GM12892 (cell line): ENCODE measurements at regions not wholly inside any gene's neighbourhood (a gene's known extent, or its start where the extent isn't known, plus 50 kb on each side); places are given as distances from the start of the nearest gene placed in this dataset.

ENCODE experiments used
- DNase-seq: peaks from one replicate; pipeline ENCODE4 v3.0.0; 2011; ENCODE audit not compliant: insufficient read length
- FAIRE-seq: peaks from 2 replicates; lab custom pipeline; 2011; peaks lifted over from hg19 to GRCh38; lab: Jason Lieb, UNC
- POLR2A ChIP-seq: IDR thresholded peaks from 2 replicates; pipeline ENCODE4 v1.6.1; 2011; ENCODE audit warnings: low read depth, low read length, control low read depth
- POLR2AphosphoS5 ChIP-seq: IDR thresholded peaks from 2 replicates; pipeline ENCODE4 v1.6.1; 2011; ENCODE audit warnings: low read depth, low read length, control low read depth
- TAF1 ChIP-seq: IDR thresholded peaks from 2 replicates; pipeline ENCODE4 v1.6.1; 2011; ENCODE audit warnings: low read depth, mild to moderate bottlenecking, control low read depth, low read length, borderline replicate concordance

- FAIRE-seq (no peak), DNase-seq (no peak)
- TF ChIP-seq POLR2A (no peak), POLR2AphosphoS5 (no peak), TAF1 (no peak)
Observed at GRCh38 chr12:13745111-13745860, 236.1 kb downstream of the GRIN2B start.

DNA sequence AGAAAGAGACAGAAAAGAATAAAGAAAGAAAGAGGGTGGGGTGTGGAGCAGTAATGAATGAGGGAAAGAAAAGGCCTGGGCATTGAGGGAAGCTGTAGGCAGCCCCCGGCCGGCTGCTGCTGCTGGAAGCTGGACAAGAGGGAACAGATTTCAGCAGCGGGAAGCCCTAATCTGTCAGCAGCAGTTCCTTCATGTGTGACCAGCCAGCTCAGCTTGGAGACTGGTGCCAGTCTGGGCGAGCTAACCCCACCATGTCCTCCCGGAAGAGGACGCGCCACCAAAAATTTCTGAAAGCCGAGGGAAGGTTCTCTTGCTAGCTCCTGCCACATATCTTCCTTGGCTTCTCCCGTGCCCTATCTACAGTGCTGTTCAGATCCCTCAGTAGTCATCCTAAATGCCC is 236.8 kb downstream of the GRIN2B start:
- TF ChIP-seq TAF1: no peak
- no peak for TF ChIP-seq POLR2A
- TF ChIP-seq POLR2AphosphoS5: no peak
- no peak for DNase-seq
- no peak for FAIRE-seq

DNA sequence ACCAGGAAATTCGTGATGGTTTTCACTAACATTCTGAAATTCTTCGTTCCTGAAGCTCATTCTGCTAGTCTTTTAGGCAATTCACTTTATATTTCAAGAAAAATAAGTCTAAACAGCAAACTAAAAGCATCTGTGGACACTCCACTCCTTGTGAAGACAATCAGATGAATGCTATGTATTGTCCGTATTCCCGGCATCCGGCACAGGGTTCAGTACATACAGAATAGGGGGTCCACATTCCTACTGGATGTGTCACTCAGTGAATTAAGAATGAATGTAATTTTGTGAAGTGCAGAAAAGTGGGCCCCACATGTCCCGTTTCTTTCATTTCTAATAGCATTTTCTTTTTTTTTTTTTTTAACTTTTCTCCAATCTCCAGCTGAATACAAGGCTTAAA is 241.3 kb downstream of the GRIN2B start:
- no peak for TF ChIP-seq TAF1
- TF ChIP-seq POLR2A: no peak
- TF ChIP-seq POLR2AphosphoS5: no peak
- DNase-seq: no peak
- FAIRE-seq: no peak

GRCh38 chr12:13735734-13736133 is 245.7 kb downstream of the GRIN2B start:
- DNase-seq (no peak), FAIRE-seq (no peak)
- no peak for TF ChIP-seq TAF1
- no peak for TF ChIP-seq POLR2AphosphoS5
- no peak for TF ChIP-seq POLR2A

DNA sequence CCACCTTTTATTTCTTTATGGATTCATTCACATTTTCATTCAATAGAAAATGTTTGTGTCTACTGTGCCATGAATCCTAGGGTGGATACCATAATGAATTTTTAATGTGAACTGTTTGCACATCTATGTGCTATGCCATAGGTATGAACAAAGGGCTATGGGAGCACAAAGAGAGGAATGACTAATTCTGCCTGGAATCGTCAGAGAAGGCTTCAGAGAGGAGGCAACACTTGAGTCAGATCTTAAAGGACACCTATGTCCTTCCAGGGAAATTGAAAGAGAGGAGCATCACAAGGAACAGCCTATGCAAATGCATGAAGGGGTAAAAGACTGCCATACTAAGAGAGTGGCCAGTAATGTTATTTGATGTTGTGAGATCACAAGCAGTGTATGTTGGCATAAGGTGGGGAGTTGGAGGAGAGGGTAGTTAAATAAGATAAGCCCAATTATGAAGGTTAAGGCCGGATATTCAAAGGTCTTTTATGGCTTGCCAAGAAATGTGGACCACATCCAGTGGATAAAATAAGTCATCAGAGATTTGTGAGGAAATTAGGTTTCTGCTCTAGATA is 246.7 kb downstream of the GRIN2B start:
- no peak for DNase-seq
- FAIRE-seq: no peak
- TF ChIP-seq TAF1 (no peak), POLR2AphosphoS5 (no peak), POLR2A (no peak)

- DNase-seq: no peak
- no peak for TF ChIP-seq TAF1
- no peak for TF ChIP-seq POLR2AphosphoS5
- no peak for TF ChIP-seq POLR2A
- FAIRE-seq: no peak
Observed at GRCh38 chr12:13727707-13728195, 253.7 kb downstream of the GRIN2B start.

- FAIRE-seq: no peak
- TF ChIP-seq POLR2A: no peak
- no peak for TF ChIP-seq POLR2AphosphoS5
- no peak for TF ChIP-seq TAF1
- DNase-seq: no peak
Observed at GRCh38 chr12:13725049-13725448, 256.4 kb downstream of the GRIN2B start.

- TF ChIP-seq POLR2AphosphoS5: no peak
- no peak for TF ChIP-seq TAF1
- TF ChIP-seq POLR2A: no peak
- no peak for FAIRE-seq
Observed at GRCh38 chr12:13724136-13724535, 257.3 kb downstream of the GRIN2B start.

GRCh38 chr12:13719986-13720385 is 261.4 kb downstream of the GRIN2B start:
- DNase-seq: no peak
- FAIRE-seq: no peak
- TF ChIP-seq POLR2AphosphoS5: no peak

More at GRCh38 chr12:13724136-13724535, 257.3 kb downstream of the GRIN2B start:
- no peak for DNase-seq

- FAIRE-seq: no peak
- no peak for TF ChIP-seq POLR2AphosphoS5
- no peak for TF ChIP-seq POLR2A
- TF ChIP-seq TAF1: no peak
Observed at GRCh38 chr12:13718271-13718670, 263.1 kb downstream of the GRIN2B start.

DNA sequence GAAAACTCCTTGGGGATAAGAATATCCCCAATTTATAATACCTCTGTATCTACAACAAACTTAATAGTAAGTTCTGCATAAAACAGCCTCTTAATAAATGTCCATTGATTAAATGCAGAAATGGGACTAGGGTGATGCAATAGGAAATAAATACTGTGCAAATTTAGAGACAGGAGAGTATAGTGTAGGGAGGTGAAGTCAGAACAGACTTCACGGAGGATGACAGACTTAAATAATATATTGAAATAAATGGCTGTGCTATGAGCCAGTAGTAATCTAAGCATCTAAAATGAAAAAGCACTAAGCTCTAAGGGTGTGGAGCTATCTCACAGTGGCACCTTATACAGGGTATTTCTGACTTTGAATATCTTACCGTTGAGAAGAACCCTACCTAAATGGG is 265.3 kb downstream of the GRIN2B start:
- DNase-seq: no peak
- TF ChIP-seq TAF1: no peak
- no peak for TF ChIP-seq POLR2A
- no peak for TF ChIP-seq POLR2AphosphoS5
- no peak for FAIRE-seq

More at GRCh38 chr12:13718271-13718670, 263.1 kb downstream of the GRIN2B start:
- no peak for DNase-seq
